ENCODE measurements at regions not wholly inside any gene's neighbourhood (a gene's known extent, or its start where the extent isn't known, plus 50 kb on each side); places are given as distances from the start of the nearest gene placed in this dataset.
A peak's percentile ranks its signal among the peaks of the same experiment; 100 is the strongest.
"Not testable (repeated sequence)": the region's sequence is repeated elsewhere in the genome, so short reads cannot be mapped to it uniquely, and the experiment has no call there.

DNA sequence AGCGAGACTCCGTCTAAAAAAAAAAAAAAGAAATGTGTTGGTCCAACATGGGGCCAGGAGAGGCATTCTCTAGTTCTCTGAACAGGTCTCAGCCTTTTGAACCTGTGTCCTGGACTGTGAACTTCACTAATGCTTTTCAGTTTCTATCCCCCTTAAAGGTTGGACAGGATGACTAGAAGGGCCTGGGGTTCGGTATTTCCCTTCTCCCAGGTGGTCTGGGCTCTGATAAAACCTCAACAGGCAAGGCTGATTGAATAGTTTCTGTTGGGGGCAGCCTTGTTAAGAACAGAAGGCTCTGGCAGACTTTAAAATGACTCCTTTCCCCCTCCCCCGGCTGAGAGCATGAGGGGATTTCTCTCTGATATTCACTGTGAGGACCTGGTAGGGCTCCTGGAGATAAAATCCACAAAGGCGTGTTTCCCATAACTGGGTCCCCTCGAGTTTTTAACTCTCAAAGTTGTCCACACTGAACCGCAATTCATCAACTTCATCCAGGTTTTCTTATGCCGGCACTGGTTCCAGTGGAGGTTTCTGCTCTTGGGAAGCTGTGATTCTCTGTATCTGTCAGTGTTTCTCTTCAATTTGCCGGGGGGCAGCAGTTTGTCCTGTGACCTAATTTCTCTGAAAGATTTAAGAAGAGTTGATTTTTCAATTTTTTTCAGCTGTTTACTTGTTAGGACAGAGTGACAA lies 91.3 kb downstream of the METRNL start:
- DNase-seq (ENCODE audit: low read depth), result no peak
- no peak overlapping the region for H3K4me3 ChIP-seq (ENCODE audit: low read depth, low read length)
- TF ChIP-seq, protein P1, sequence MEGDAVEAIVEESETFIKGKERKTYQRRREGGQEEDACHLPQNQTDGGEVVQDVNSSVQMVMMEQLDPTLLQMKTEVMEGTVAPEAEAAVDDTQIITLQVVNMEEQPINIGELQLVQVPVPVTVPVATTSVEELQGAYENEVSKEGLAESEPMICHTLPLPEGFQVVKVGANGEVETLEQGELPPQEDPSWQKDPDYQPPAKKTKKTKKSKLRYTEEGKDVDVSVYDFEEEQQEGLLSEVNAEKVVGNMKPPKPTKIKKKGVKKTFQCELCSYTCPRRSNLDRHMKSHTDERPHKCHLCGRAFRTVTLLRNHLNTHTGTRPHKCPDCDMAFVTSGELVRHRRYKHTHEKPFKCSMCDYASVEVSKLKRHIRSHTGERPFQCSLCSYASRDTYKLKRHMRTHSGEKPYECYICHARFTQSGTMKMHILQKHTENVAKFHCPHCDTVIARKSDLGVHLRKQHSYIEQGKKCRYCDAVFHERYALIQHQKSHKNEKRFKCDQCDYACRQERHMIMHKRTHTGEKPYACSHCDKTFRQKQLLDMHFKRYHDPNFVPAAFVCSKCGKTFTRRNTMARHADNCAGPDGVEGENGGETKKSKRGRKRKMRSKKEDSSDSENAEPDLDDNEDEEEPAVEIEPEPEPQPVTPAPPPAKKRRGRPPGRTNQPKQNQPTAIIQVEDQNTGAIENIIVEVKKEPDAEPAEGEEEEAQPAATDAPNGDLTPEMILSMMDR (IDR thresholded peaks at IDR 0.05; ENCODE audit: insufficient read depth, low read depth, low read length), result no peak

DNA sequence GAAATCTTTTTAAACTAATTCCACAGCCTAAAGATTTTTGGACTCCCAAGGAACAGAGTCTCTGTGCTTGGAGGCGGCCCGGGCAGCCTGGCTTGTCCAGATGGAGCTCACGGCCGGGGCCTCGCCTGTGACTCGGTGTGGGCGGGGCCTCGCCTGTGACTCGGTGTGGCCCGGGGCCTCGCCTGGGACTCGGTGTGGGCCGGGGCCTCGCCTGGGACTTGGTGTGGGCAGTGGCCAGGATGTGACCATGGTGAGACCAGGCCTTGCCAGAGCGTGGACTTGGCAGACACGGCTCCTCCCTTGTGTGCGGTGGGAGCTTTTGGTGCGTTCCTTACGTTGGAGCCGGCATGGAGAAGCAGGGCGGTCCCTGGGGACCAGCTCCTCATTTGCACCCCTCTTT lies 92.3 kb downstream of the METRNL start:
- no peak for DNase-seq (ENCODE audit: low read depth)
- no peak overlapping the region for H3K4me3 ChIP-seq (ENCODE audit: low read depth, low read length)
- TF ChIP-seq, protein P1 (IDR thresholded peaks at IDR 0.05; ENCODE audit: insufficient read depth, low read depth, low read length), result no peak

DNA sequence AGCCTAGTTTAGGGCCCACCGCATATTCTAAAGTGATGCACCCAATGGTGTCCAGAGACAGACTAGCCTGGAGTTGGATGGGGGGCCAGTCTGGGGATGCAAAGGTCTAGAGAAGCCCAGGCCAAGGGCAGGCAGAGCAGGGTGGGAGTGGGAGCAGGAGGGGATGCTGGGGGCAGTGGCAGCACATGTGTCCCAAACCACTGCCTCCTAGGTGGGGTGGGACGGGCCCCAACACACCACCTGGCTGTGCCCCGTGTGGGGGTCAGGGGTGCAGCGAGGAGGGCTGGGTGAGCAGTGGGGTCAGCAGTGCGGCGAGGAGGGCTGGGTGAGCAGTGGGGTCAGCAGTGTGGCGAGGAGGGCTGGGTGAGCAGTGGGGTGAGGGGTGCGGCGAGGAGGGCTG lies 92.7 kb downstream of the METRNL start:
- not testable (repeated sequence) for DNase-seq (ENCODE audit: low read depth); H3K4me3 ChIP-seq (ENCODE audit: low read depth, low read length)

- DNase-seq (ENCODE audit: low read depth); H3K4me3 ChIP-seq (ENCODE audit: low read depth, low read length): not testable (repeated sequence)
These were observed 93.2 kb downstream of the METRNL start for GRCh38 chr17:83172646-83173045.

DNA sequence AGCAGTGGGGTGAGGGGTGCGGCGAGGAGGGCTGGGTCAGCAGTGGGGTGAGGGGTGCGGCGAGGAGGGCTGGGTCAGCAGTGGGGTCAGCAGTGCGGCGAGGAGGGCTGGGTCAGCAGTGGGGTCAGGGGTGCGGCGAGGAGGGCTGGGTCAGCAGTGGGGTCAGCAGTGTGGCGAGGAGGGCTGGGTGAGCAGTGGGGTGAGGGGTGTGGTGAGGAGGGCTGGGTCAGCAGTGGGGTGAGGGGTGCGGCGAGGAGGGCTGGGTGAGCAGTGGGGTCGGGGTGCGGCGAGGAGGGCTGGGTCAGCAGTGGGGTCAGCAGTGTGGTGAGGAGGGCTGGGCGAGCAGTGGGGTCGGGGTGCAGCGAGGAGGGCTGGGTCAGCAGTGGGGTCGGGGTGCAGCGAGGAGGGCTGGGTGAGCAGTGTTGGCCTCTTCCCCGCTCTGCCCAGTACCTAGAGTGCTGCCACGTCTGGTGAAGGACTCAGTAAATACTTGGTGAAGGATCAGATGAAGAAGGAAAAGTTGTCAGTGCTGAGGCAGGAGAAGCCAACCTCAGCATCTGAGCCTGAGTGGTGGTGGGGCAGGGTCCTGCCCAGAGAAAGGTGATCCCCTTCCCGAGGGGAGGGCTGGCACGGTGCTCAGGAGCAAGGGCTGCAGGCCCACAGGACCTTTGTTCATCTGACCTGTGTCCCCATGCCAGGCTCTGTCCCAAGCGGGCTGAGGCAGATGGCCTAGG lies 93.9 kb downstream of the METRNL start:
- DNase-seq (ENCODE audit: low read depth); H3K4me3 ChIP-seq (ENCODE audit: low read depth, low read length): not testable (repeated sequence)

DNA sequence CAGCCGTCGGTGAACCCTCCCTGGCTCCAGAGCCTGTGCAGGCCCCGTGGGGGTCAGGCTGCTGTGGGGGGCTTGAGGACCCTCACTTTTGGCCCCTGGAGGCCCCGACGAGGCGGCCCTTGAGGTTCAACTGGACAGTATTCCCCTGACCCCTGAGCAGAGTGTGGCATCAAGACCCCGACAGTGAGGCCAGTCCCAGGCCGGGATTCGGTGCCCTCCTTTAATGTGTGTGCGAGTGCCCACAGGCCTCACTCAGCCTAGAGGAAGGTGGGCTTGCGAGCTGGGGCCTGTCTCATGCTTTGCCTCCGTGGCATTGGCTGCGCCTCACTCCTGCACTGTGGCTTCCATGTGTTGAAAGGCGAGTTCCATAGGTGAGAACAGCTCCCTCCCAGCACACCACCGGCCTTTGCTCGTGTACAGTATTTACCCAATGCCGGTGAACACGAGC lies 94.5 kb downstream of the METRNL start:
- H3K4me3 ChIP-seq (ENCODE audit: low read depth, low read length), result no peak overlapping the region
- TF ChIP-seq, protein P1 (IDR thresholded peaks at IDR 0.05; ENCODE audit: insufficient read depth, low read depth, low read length), result no peak
- DNase-seq (ENCODE audit: low read depth), result no peak

GRCh38 chr17:83174362-83175118 lies 95.1 kb downstream of the METRNL start:
- no peak overlapping the region for H3K4me3 ChIP-seq (ENCODE audit: low read depth, low read length)
- TF ChIP-seq, protein P1 (IDR thresholded peaks at IDR 0.05; ENCODE audit: insufficient read depth, low read depth, low read length), result no peak
- DNase-seq (ENCODE audit: low read depth), result peak; percentile 52

- TF ChIP-seq, protein P1 (IDR thresholded peaks at IDR 0.05; ENCODE audit: insufficient read depth, low read depth, low read length), result no peak
- no peak for DNase-seq (ENCODE audit: low read depth)
These were observed 95.9 kb downstream of the METRNL start for GRCh38 chr17:83175119-83175821.

More at GRCh38 chr17:83175119-83175821, 95.9 kb downstream of the METRNL start:
- no peak overlapping the region for H3K4me3 ChIP-seq (ENCODE audit: low read depth, low read length)
